NCI-H1417 (cell line): ENCODE measurements at regions not wholly inside any gene's neighbourhood (a gene's known extent, or its start where the extent isn't known, plus 50 kb on each side); places are given as distances from the start of the nearest gene placed in this dataset.

Experiments
- DNase-seq, 3 experiments: peaks; one replicate each; lab custom pipeline; 2025; lab: John Stamatoyannopoulos, UW

- DNase-seq = no peak
Measured at GRCh38 chr7:131735101-131735500, 178.7 kb upstream of the PODXL start.

GRCh38 chr7:131733604-131734003, 177.2 kb upstream of the PODXL start:
- no peak for DNase-seq

- no peak for DNase-seq
Measured at GRCh38 chr7:131727189-131727588, 170.8 kb upstream of the PODXL start.

- DNase-seq = no peak
Measured at GRCh38 chr7:131726686-131727085, 170.3 kb upstream of the PODXL start.

GRCh38 chr7:131726031-131726430, 169.6 kb upstream of the PODXL start:
- DNase-seq = no peak

DNA sequence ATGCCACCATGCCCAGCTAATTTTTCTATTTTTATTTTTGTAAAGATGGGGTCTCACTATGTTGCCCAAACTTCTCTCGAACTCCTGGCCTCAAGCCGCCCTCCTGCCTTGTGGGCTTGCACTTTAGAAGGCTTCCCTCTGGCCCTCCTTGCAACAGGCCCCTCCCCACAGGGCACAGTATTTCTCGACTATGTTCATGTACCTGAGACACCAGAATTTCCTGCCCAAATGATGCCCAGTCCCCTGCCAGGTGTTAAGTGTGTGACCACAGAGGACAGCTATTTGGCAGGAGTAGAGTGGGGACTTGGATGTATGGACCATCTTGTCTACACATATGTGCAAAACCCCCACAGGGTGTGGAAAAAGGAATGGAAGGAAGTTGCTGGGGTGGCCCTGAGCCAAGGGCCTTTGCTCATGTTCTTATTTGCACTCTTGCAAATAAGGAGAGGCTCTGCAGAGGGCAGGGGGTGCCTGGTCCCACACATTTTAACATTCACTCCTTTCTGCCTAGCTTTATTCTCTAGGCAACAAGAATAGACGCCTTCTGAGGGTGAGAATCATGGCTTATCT, 168.4 kb upstream of the PODXL start:
- no peak for DNase-seq

DNA sequence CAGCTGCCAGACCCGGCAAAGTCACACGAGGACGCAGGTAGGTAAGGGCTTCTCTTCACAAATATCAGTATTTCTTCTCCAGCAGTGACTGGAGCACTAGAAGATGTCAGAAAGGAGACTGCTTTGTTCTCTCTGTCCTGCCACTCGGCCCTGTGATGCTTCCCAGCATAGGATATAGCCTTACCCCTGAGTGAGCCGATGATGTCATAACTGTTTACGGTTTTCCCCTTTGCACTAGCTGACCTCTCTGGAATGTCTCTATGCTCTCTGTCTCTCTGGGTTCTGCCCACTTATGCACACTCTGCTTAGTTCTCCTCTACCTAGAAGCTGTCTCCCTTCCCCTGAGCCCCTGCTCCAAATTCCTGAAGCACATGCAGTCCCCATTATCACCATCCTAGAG, 167.5 kb upstream of the PODXL start:
- peak in 1 of 3 experiments; percentile 17 for DNase-seq

DNA sequence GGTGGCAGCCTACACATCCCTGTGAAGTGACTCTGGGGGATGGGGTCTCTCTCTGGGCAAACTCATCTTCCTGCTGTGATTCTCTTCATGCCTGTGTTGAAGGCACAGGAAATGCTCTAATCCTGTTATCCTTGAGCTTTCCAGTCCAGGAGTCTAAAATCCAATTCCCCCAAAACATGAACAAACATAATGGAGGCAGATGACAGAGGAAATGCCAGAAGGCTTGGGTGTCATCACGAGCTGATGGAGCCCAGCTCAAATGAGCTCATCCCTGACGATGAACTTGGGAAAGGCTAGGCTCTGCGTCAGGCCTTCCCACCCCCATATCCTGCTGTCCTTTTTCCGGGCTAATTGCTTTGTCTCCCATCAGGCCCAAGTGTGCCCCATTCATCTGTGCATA, 165.9 kb upstream of the PODXL start:
- DNase-seq = no peak

DNA sequence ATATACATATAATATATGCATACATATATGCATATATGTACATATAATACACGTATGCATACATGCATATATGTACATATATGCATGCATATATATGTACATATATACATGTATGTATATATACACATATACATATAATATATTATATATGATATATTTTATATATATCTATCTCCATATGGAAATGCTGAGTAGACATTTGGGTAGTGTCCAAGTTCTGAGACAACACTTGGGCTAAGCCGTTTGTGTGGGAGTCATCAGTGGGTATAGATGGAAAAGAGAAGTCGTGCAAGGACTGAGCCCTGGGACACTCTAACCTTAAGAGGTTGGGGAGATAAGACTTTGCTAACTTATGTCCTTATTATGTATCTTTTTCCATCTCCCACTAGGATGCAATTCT, 165.2 kb upstream of the PODXL start:
- no peak for DNase-seq

DNA sequence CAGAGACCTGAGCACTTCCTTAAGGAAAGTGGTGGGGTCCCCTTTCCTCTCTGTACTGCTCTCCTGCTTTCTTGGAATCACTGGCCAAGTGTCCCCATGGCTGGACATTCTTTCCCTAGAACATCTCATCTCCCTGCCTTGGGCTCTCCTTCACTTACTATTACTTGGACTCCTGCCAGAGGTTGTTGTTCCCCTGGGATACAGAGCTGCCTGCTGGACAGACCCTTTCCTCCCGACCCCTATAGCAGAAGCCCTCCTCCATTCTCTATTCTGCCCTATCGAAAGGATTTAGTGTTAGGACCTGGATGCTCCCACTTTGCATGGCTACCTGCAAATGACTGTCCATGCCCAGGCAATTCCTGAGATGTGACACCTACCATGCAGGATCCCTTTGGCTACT, 164.3 kb upstream of the PODXL start:
- DNase-seq = no peak

- DNase-seq = no peak
Measured at GRCh38 chr7:131717181-131717580, 160.8 kb upstream of the PODXL start.

GRCh38 chr7:131699323-131699722, 142.9 kb upstream of the PODXL start:
- no peak for DNase-seq

DNA sequence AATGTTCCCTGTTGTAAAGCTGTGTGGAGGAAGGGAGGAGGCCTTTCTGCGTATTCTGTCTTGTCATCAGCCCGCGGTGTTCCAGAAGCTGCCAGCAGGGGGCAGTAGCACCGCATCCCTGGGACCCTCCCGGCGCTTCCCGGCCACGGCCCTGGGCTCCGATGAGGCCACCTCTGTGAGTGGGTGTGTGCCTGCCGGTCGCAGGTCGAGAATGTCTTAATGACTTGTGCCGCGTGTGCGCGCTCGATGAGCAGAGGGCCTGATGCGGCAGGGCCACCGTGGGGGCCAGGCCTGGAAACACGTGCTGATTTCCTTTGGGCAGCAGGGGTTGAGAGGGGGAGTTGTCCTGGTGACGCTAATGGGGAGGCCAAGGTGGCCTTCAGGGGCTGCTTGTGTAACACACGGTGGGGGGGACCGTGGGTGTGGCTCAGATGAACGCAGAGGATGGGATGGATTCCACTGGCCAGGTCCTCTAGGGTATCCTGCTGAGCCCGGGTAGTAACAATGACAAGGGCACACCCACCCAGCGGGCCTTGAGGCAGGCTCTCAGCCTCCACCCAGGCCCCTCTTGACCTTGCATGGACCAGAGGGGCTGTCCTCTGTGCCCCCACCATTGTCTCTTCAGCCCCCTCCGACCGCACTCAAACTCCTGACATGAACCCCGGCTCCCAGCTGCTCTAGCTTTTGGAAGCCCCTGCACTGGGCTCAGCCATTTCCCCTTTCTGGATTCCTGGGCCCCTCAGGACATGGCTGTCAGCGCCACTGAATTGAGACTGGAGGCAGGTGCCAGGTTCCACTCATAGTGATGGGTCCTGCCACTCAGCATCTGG, 135.9 kb upstream of the PODXL start:
- peak; percentile 50 to 88 (median 74) for DNase-seq

GRCh38 chr7:131691454-131692130, 135.2 kb upstream of the PODXL start:
- no peak for DNase-seq

- DNase-seq = no peak
Measured at GRCh38 chr7:131690441-131690840, 134.0 kb upstream of the PODXL start.

DNA sequence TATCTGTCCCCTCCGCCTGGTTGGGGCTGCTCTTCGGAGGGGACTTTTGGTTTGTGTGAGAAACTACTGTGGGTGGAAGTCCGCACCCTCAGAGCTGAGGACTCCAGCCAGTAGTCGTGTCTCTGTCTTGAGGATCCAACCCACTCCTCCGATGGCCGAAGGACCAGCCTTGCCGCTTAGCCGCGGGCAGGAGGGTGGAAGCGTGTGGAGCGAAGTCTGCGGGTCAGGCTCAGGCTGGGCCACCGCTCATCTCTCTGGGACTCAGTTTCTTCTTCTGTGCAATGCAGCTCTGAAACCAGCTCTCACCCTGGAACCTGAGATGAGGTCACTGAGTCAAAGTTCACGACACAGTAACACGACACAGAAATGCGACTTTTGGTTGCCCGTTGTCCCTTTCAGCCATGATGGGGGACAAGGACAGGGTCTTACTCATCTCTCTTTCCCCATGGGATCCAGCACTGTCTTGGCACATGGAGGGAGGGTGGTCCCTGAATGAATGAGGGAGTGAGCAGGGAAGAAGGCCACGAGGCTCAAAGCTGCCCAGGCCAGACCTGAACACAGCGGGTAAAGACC, 133.3 kb upstream of the PODXL start:
- no peak for DNase-seq

DNA sequence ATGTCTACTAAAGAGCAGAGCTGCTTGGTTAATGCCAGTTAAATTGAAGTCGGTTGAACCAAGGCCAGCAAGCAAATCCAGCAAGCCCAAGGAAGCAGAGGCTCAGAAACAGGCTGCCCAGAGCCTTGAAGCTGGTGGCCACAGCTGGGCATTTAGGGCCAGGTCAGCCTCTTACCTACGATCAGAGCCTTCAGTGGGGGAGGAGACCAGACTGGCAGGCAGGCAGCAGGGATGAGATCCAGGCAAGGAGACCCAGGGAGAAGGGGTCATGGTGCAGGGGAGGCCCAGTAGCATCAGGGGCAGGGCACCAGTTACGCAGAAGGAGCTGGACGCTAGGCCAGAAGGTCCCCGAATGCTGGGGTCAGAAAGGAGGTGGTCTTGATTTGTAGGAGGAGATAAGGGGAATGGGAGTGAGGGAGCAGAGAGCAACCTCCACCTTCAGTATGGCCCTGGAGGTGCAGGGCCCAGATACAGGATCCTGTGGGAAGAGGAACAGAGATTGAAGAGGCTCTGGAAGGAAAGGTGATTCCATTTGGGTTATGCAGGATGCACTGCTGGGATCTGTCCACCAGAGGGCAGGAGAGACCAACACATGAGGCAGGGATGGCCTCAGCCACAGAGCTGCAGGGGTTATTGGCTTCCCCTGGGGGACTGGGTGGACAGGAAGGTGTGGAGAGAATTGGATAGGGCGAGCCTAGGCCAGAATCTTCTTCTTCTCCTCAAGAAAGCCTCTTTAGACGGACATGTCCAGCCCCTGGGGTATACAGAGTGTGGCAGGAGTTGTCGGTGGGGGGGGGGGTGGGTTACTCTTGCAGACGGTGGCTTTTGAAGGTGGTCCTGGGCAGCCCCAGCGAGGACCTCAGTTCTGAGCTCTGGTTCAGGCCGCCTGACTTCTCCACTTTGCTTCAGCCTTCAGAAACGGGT, 132.6 kb upstream of the PODXL start:
- peak; percentile 62 to 82 (median 77) for DNase-seq

DNA sequence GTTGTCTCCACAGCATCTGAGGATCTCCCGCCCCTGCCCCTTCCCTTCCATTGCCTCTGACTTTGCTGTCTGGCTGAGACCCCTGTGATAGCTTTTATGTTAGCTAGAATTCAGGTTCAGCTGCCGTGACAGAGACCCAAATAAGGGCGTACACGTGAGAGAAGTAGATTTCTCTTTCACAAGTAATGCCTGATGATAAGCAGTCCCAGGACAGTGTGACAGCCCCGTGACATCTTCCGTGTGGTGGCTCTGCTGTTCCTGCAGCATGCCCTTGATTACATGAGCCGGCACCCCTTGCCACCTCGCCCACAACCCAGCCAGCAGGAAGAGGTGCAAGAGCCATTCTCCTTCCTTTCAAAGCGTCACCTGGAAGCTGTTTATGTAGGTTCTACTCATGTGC, 130.9 kb upstream of the PODXL start:
- no peak for DNase-seq

GRCh38 chr7:131686833-131687232, 130.4 kb upstream of the PODXL start:
- no peak for DNase-seq

DNA sequence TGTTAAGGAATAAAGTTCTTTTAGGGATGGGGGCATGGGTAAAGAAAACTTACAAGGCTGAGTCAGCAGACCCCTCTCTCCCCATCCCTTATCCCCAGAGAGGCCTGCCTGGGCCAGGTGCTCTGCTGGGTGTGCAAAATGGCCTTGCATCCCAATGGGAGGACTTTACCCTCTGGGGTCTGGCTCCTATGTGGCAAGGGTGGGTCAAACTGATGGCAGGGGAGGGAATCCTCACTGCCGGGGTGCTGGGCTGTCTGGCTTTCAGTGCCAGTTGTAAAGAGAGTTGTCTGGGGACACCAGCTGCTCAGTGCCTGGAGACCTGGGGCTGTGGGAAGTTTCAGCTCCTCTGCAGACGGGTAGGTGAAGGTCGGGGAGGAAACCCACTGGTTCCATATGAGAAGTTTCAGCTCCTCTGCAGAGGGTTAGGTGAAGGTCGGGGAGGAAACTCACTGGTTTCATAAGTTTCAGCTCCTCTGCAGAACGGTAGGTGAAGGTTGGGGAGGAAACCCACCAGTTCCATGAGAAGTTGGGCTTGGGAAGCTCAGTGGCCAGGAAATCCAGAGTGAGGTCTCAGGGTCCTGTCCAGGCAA, 127.2 kb upstream of the PODXL start:
- no peak for DNase-seq

DNA sequence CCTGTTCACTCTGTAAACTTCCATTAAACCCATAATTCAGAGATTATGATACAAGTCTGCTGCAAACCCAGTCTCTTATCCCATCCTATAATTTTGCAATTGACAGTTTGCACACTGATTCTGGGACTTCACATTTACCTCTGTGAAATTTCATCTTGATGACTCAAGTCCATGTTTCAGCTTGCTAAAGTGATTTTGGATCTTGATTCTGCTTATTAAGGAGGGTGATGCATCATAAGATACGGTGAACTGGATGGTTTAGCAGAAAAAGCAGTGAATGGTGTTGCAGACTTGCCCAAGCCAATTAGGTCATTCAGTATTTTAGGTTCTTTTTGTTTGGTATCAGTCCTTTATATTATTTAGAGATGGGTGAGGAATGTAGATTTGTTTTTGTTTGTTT, 125.5 kb upstream of the PODXL start:
- DNase-seq = no peak
